WTC11 (cell line): ENCODE measurements at regions not wholly inside any gene's neighbourhood (a gene's known extent, or its start where the extent isn't known, plus 50 kb on each side); places are given as distances from the start of the nearest gene placed in this dataset.

ENCODE experiments used
- CTCF ChIP-seq: fragments of 200-600 bp; IDR thresholded peaks from 2 replicates; pipeline ENCODE4 v1.8.0; 2022; ENCODE audit warnings: antibody characterized with exemption
- TCF7 ChIP-seq: sonication (generic); formaldehyde crosslinking; IDR thresholded peaks from 2 replicates; pipeline ENCODE4 v1.8.0; 2022; ENCODE audit warnings: mild to moderate bottlenecking, low read depth, missing genetic modification reagents, moderate library complexity

GRCh38 chr6:128827675-128828464 is 55.1 kb upstream of the LAMA2 start:
- no peak for TF ChIP-seq CTCF
- TF ChIP-seq TCF7 (CRISPR knock-in tag): no peak
